ENCODE measurements at regions not wholly inside any gene's neighbourhood (a gene's known extent, or its start where the extent isn't known, plus 50 kb on each side); places are given as distances from the start of the nearest gene placed in this dataset.
"Not testable (repeated sequence)": the region's sequence is repeated elsewhere in the genome, so short reads cannot be mapped to it uniquely, and the experiment has no call there.

GRCh38 chr13:70981219-70981618 lies 873.0 kb upstream of the KLHL1 start:
- DNase-seq, result not testable (repeated sequence)

DNA sequence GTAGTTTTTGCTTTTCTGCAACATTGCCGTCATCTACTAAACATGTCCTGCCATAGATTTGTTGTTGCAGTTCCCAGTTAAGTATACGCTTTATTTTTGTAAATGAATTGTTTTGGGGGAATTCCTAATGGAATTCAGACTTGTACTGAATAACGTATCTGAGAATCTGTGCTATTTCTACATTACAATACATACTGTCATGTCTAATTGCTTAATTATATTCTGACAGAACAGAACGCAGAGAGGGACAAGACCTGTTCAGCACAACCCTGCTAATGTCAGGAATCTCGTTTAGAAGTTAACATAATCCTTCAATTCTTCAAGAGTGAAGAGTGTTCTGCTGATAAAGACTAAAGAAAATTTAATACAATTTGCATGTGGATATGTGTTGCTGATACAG lies 861.1 kb upstream of the KLHL1 start:
- DNase-seq, result no peak

DNA sequence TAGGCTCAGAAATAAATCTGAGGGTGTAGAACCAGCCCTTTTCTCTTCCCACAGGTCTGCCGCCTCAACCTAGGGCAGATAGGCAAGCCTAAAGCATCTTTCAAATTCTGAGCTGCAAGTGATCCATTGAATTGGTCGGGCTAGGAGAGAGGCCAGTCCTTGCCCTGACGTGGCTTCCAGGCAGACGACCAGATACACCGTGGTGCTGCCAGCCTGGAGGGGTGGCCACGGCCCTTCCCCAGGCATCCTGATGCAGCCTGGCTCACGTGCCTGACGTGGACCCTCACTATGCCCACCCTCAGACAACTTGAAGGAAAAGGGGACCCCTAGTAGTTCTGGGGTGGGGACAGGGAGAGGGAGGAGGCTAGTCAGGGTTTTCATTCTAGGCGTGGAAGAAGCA lies 859.3 kb upstream of the KLHL1 start:
- DNase-seq, result no peak

GRCh38 chr13:70964874-70965273 lies 856.6 kb upstream of the KLHL1 start:
- DNase-seq, result no peak

- no peak for DNase-seq
Measured at GRCh38 chr13:70964124-70964523, 855.9 kb upstream of the KLHL1 start.

DNA sequence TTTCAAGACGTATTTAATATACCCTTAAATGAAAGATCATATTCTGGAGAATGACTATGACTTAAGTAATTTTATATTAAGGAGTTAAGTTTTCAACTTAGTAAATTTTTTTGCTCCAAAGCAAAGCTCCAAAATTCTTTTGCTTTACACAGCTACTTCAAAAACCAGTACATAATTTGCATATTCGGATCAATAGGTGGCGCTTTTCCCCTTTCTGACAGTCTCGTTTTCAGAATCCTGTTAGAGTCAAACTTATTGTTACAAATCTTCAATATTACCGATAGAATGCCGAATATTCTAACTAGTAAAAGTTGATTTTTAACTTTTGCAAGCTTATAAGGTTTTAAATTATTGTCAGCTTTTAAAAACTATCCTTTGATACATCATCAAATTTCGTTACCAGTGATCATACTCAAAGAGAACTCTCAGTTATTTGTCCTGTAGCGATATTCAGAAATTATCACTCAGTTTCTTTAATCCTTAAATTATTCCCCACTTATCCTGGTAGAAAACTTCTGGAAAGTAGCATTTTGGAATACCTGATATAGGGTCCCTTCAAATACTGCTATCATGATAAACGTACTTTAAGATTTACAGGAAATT lies 852.7 kb upstream of the KLHL1 start:
- DNase-seq, result no peak

DNA sequence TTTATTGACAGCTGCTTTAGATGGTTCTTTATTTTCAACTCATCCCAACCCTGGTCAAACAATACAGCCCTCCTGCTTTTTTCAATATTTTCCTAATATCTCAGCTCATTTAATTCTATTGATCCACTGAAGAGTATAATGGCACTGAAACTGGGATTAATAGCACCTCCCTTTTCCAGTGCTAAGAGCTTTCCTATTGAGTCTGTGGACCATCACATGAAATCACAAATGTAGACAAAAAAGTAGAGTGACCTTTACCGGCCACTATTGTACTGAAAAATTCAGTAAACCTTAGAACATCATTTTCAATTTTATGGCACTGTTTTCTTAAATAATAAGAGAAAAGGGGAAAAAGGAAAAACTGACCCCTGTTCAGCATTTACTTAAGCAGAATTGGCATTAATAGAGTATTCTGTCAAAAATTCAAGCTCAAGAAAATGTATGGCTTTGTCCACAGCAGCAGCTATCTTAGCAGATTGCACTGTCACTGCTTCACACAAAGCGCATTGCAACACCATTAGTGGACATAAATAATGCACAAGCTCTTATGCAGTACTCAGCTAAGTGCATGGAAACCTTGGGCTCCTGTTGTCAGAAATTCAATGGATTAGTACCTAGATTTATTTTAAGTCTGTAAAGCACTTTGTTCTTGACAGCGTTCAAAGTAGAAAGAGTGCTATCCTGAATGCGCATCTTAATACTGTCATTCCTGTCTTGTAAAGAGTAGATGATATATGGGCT lies 851.0 kb upstream of the KLHL1 start:
- no peak for DNase-seq

GRCh38 chr13:70955887-70956286 lies 847.6 kb upstream of the KLHL1 start:
- DNase-seq, result no peak

- DNase-seq, result no peak
Measured at GRCh38 chr13:70950664-70951063, 842.4 kb upstream of the KLHL1 start.

DNA sequence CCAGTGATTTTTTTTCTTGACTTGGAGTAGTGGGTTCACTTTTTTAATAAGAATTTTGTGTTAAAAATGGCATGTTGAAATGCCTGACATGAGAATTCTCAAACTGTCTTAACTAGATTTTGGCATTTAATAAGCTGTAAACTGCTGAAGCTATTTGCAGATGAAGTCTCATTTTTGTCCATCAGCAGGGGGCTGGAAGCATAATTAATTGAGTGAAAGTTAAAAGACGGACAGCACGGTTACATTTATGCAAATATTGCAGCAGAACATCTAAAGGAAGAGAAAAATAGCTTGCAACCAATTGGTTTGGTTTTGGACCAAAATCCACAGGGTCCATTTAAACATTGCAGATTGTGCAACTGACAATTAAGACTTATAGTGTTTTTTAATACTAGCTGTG lies 837.3 kb upstream of the KLHL1 start:
- no peak for DNase-seq

DNA sequence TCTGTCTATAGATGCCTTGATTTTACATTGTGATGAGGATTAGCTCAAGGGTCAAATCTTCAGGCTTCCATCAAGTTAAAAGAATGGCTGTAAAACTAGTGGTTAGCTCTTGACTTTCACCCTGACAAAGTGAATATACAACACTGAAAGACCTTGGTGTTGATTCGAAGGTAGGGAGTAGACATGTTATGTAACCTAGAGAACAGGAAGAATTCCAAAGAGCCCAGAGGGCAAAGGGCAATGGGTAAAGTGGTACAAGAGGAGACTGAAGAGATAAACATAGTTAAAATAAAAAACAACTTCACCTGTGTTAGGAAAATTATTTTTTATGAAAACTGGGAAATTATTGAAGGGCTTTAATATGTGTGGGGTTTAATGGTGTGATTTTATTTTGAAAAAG lies 833.2 kb upstream of the KLHL1 start:
- no peak for DNase-seq

- no peak for DNase-seq
Measured at GRCh38 chr13:70938462-70938861, 830.2 kb upstream of the KLHL1 start.

DNA sequence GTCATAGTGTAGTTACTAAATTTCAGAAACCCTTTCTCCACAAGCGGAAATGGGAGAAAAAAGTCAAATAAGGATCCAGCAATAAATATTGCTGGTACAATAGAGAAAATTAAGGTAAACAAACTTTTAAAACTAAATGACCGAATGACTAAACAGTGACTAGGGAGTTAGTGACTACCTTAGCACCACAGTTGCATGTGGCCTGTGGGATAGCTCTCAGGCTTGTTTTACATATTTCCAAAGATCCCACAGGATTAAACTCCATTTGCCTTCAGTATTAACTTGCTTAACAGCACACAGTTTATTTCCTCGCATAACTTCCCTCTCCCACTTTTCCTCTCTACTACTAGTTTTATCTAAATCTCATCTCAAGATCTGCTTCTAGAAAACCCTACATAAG lies 824.3 kb upstream of the KLHL1 start:
- no peak for DNase-seq

DNA sequence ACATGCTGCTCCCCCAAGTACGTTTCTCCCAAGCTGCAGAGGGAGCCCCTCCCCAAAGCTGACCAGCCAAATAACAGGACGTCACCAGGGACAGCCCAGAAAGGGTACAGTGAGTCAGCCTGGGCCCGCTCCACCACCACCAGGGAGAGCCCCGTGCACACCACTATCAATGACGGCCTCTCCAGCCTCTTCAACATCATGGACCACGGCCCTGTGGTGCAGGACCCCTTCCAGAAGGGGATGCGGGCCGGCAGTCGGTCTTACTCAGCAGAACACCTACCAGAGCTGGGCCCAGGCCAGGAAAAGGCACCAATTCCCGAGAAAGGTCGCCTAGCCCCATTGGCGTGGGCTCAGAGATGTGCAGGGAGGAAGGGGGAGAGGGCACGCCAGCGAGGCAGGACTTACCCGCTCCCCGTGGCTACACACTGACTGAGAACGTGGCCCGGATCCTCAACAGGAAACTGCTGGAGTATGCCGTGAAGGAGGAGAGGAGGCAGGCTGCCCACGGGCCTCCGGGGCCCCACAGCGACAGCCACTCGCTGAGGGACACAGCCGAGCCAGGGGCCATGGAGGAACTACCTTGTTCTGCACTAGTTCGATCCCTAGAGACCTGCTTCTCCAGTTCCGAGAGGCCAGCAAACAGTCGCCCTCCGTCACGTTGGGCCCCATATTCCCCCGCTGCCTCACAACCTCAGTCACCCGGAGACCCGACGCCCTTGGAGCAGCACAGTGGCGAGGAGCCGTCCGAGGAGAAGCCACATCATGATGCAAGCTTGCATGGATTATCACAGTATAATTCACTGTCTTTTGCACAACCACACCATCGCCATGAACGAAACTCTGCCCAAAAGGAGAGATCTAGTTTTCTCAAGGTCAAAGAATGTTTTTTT lies 815.9 kb upstream of the KLHL1 start:
- DNase-seq, result no peak

GRCh38 chr13:70911286-70911685 lies 803.0 kb upstream of the KLHL1 start:
- DNase-seq, result no peak

GRCh38 chr13:70908795-70909194 lies 800.5 kb upstream of the KLHL1 start:
- DNase-seq, result no peak

- DNase-seq, result no peak
Measured at GRCh38 chr13:70905035-70905434, 796.8 kb upstream of the KLHL1 start.

DNA sequence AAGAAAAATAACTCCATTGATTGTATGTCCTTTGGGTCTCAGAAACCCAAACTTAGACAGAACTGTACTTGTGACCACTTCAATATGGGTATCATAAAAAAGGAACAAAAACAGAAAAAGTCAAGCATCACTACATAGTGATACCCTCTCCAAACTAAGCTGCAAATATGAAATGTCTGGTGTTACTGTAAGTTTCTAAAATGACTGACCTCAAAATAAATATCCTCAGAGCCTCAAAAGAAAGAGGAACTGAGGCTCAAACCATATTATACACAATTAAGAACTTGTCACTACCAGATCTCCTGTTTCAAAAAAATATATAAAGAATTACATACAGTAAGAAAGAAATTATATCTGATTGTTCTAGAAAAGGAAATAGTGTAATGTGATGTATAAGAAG lies 787.9 kb upstream of the KLHL1 start:
- DNase-seq, result no peak

GRCh38 chr13:70895599-70895998 lies 787.3 kb upstream of the KLHL1 start:
- DNase-seq, result no peak

DNA sequence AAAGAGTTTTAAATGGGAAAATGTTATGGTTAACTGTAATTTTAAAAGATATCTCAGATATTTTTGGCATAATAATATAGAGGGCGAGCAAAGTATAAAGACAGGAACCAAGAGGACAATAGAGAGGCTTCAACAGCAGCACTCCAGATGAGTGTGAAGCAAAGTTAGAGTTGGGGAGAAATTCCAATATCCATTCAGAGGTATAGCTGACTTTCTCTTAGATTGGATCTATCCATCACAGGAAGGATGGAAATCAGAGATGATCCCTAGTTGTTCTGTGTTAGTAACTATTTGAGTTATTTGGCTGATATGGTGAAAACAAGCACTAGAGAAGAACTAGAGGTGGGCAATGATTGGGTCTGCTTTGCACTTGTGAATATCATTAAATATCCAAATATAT lies 786.0 kb upstream of the KLHL1 start:
- DNase-seq, result no peak

- no peak for DNase-seq
Measured at GRCh38 chr13:70893832-70894231, 785.6 kb upstream of the KLHL1 start.

DNA sequence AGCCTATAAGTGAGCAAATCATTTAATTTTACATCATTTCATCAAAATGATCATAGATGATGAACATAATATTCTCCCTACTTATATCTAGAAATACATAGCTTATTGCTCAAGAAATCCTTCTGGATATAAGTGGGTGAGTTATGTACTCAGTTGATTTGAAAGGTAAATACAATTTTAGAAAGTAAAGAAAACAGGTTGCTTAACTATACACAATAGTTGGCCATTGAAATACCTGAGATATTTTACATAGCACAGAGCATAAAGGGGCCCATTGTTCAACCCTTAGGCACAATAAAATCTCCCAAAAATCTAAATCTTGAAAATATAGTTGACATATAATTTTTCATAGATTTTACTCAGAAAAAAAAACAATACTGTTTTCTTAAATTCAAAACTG lies 782.0 kb upstream of the KLHL1 start:
- no peak for DNase-seq

DNA sequence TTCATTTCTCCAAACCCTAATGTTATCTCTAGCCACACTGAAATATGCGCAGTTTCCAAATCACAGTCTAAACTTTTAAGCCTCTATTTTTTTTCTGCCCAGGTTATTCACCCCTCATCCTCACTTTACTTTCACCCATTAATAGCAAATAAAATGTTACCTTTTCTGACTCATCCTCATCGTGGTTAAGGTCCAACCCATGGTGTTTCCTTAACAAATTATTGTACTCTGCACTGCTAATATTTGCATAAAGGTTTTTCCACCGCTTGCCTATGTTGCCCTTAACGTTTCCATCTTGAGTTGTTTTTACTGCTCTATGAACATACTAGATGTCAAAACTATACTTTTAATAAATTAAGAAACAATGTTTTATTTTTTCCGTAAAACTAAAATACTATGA lies 780.9 kb upstream of the KLHL1 start:
- no peak for DNase-seq

- no peak for DNase-seq
Measured at GRCh38 chr13:70884196-70884595, 775.9 kb upstream of the KLHL1 start.

Measured in CD4-positive, alpha-beta T cell treated with Interleukin-1 beta for 1 hour (primary cell).